GM12892 (cell line): ENCODE measurements at regions not wholly inside any gene's neighbourhood (a gene's known extent, or its start where the extent isn't known, plus 50 kb on each side); places are given as distances from the start of the nearest gene placed in this dataset.
"Not testable (repeated sequence)": the region's sequence is repeated elsewhere in the genome, so short reads cannot be mapped to it uniquely, and the experiment has no call there.

ENCODE experiments used
- POLR2A ChIP-seq: IDR thresholded peaks from 2 replicates; pipeline ENCODE4 v1.6.1; 2011; ENCODE audit warnings: low read depth, low read length, control low read depth
- POLR2AphosphoS5 ChIP-seq: IDR thresholded peaks from 2 replicates; pipeline ENCODE4 v1.6.1; 2011; ENCODE audit warnings: low read depth, low read length, control low read depth

DNA sequence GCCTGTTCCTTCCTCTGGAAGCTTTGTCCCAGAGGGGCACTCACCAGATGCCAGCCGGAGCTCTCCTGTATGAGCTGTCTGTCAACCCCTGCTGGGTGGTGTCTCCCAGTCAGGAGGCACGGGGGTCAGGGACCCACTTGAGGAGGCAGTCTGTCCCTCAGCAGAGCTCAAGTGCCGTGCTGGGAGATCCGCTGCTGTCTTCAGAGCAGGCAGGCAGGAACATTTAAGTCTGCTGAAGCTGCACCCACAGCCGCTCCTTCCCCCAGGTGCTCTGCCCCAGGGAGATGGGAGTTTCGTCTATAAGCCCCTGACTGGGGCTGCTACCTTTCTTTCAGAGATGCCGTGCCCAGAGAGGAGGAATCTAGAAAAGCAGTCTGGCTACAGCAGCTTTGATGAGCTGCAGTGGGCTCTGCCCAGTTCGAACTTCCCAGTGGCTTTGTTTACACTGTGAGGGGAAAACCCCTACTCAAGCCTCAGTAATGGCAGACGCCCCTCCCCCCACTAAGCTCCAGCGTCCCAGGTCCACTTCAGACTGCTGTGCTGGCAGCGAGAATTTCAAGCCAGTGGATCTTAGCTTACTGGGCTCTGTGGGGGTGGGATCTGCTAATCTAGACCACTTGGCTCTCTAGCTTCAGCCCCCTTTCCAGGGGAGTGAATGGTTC is 61.5 kb upstream of the PRNP start:
- not testable (repeated sequence) for TF ChIP-seq POLR2A, POLR2AphosphoS5
